C4-2B (cell line): ENCODE measurements at regions not wholly inside any gene's neighbourhood (a gene's known extent, or its start where the extent isn't known, plus 50 kb on each side); places are given as distances from the start of the nearest gene placed in this dataset.

Experiments used
- ZFX ChIP-seq: fragments of 450-650 bp; IDR thresholded peaks from 2 replicates; pipeline ENCODE4 v1.6.1; 2017
- TF ChIP-seq, protein P1 (sequence below): fragments of 450-650 bp; conservative IDR thresholded peaks from 2 replicates; pipeline ENCODE4 v1.5.1; 2017; ENCODE audit warnings: mild to moderate bottlenecking

DNA sequence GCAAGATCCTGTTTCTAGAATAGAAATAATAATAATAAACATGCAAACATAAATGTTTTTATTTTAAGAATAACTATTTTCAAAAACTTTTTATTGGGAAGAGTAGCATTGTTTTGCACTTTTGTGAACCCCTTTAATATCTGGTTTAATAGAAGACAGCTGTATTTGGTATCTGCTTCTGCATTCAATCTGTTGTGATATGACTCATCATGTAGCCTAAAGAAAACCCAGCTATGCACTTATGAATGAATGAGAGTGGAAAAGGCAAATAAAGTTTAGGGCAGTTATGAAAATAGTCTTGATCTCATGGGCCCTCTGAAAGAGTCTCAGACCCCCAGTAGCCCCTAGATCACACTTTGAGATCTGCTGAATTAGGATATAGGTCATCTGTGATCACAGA is 100.4 kb upstream of the PPP2R3A start:
- TF ChIP-seq, protein P1, sequence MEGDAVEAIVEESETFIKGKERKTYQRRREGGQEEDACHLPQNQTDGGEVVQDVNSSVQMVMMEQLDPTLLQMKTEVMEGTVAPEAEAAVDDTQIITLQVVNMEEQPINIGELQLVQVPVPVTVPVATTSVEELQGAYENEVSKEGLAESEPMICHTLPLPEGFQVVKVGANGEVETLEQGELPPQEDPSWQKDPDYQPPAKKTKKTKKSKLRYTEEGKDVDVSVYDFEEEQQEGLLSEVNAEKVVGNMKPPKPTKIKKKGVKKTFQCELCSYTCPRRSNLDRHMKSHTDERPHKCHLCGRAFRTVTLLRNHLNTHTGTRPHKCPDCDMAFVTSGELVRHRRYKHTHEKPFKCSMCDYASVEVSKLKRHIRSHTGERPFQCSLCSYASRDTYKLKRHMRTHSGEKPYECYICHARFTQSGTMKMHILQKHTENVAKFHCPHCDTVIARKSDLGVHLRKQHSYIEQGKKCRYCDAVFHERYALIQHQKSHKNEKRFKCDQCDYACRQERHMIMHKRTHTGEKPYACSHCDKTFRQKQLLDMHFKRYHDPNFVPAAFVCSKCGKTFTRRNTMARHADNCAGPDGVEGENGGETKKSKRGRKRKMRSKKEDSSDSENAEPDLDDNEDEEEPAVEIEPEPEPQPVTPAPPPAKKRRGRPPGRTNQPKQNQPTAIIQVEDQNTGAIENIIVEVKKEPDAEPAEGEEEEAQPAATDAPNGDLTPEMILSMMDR: no peak
- TF ChIP-seq ZFX: no peak
